ENCODE measurements at regions not wholly inside any gene's neighbourhood (a gene's known extent, or its start where the extent isn't known, plus 50 kb on each side); places are given as distances from the start of the nearest gene placed in this dataset.

- H3K4me3 ChIP-seq (ENCODE audit: low read depth, low read length), result no peak overlapping the region
- no peaks in the 10 kb centered on the region for H3K4me1 ChIP-seq (ENCODE audit: control insufficient read depth, insufficient read depth, low read length, poor library complexity, severe bottlenecking)
- Mint-ChIP-seq H3K36me3 (no peaks in the 10 kb centered on the region), H3K9me3 (peaks cover 0 to 16% (median 7%) of the 10 kb centered on the region in 7 donors), H3K27ac (no peak overlapping the region), H3K4me1 (no peaks in the 10 kb centered on the region), H3K27me3 (no peaks in the 10 kb centered on the region), H3K4me3 (no peak overlapping the region)
- H3K36me3 ChIP-seq (ENCODE audit: control insufficient read depth, insufficient read depth, low read length), result no peaks in the 10 kb centered on the region
- H3K27me3 ChIP-seq (ENCODE audit: control insufficient read depth, insufficient read depth, low read length), result no peaks in the 10 kb centered on the region
- DNase-seq, result no peak
- peaks cover 0 to 3% of the 10 kb centered on the region in 2 experiments for H3K9me3 ChIP-seq (ENCODE audit: control insufficient read depth in 2 of 2, low read length in 2 of 2)
- H3K27ac ChIP-seq (ENCODE audit: insufficient read depth, low read length, poor library complexity, severe bottlenecking), result no peak overlapping the region
- ATAC-seq (ENCODE audit: low read depth in 2 of 2), result no peak
Measured at GRCh38 chr1:238777551-238777950, 608.8 kb upstream of the CHRM3 start.

DNA sequence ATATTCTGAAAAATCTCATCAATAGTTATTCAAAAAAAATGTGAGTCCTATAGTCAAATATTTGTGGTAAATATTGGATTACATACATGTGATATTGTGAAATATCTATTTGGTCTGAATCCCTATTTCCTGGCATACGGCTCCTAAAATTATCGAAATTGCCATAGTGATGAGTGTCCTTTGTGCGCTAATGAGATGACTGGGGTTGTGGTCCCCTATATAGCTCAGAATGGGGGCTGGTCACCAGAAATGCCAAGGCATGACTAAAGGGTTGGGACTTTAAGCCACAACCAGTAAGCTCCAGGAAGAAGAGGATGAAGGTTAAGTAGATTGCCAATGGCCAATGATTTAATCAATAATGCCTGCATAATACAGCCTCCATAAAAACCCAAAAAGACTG is 610.2 kb upstream of the CHRM3 start:
- no peaks in the 10 kb centered on the region for H3K27me3 ChIP-seq (ENCODE audit: control insufficient read depth, insufficient read depth, low read length)
- no peak overlapping the region for H3K27ac ChIP-seq (ENCODE audit: insufficient read depth, low read length, poor library complexity, severe bottlenecking)
- peaks cover 0 to 3% of the 10 kb centered on the region in 2 experiments for H3K9me3 ChIP-seq (ENCODE audit: control insufficient read depth in 2 of 2, low read length in 2 of 2)
- H3K9me3 Mint-ChIP-seq, result peaks cover 0 to 18% (median 5%) of the 10 kb centered on the region in 7 donors
- no peak for ATAC-seq (ENCODE audit: low read depth in 2 of 2)
- no peak overlapping the region for H3K27ac Mint-ChIP-seq
- H3K4me1 ChIP-seq (ENCODE audit: control insufficient read depth, insufficient read depth, low read length, poor library complexity, severe bottlenecking), result no peaks in the 10 kb centered on the region
- no peak overlapping the region for H3K4me3 ChIP-seq (ENCODE audit: low read depth, low read length)
- DNase-seq, result no peak
- no peaks in the 10 kb centered on the region for H3K4me1 Mint-ChIP-seq
- no peak overlapping the region for H3K4me3 Mint-ChIP-seq
- H3K36me3 Mint-ChIP-seq, result no peaks in the 10 kb centered on the region
- H3K27me3 Mint-ChIP-seq, result no peaks in the 10 kb centered on the region
- H3K36me3 ChIP-seq (ENCODE audit: control insufficient read depth, insufficient read depth, low read length), result no peaks in the 10 kb centered on the region

DNA sequence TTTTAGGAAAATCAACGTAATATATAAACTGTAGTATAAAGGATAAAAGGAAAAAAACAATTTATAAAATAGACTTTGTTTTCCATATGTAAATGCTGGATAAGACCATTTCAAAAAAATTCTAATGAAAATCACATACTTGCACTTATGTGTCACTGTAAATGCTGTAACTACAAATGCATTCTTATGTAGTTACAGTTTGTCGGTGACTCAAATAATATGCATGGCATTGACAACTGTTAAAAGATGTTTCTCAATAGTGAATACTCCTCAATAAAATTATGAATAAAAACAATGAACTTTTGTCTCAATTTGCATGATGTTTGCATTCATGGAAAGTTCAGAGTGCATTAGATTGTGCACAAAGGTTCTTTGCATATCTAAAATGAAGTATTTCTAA is 614.0 kb upstream of the CHRM3 start:
- Mint-ChIP-seq H3K4me1 (no peaks in the 10 kb centered on the region), H3K36me3 (no peaks in the 10 kb centered on the region), H3K27ac (no peak overlapping the region), H3K27me3 (no peaks in the 10 kb centered on the region), H3K9me3 (peaks cover 0 to 20% (median 3%) of the 10 kb centered on the region in 7 donors), H3K4me3 (no peak overlapping the region)
- no peak overlapping the region for H3K4me3 ChIP-seq (ENCODE audit: low read depth, low read length)
- no peak overlapping the region for H3K27ac ChIP-seq (ENCODE audit: insufficient read depth, low read length, poor library complexity, severe bottlenecking)
- H3K27me3 ChIP-seq (ENCODE audit: control insufficient read depth, insufficient read depth, low read length), result no peaks in the 10 kb centered on the region
- no peak for DNase-seq
- no peaks in the 10 kb centered on the region for H3K4me1 ChIP-seq (ENCODE audit: control insufficient read depth, insufficient read depth, low read length, poor library complexity, severe bottlenecking)
- ATAC-seq (ENCODE audit: low read depth in 2 of 2), result no peak
- H3K36me3 ChIP-seq (ENCODE audit: control insufficient read depth, insufficient read depth, low read length), result no peaks in the 10 kb centered on the region
- H3K9me3 ChIP-seq (ENCODE audit: control insufficient read depth in 2 of 2, low read length in 2 of 2), result no peaks in the 10 kb centered on the region

DNA sequence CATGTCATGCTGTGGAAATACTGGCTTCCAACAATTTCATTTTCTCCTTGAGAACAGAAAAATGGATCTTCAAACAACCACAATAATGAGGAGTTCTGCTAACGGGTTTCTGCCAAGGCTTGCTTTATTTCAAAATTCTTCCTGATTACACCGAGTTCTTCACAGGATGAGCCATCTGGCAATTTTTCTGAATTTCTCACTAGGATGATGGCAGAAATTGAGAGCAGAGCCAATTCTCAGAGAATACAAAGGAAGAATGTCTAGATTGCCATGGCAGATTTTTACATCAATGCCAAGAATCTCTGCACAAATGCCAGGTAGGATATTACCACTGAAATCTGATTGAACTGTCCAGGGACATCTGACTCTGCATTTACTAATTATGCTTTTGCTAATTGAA is 619.0 kb upstream of the CHRM3 start:
- Mint-ChIP-seq H3K36me3 (no peaks in the 10 kb centered on the region), H3K4me1 (no peaks in the 10 kb centered on the region), H3K9me3 (peaks cover 4 to 35% (median 9%) of the 10 kb centered on the region in 7 donors), H3K4me3 (no peak overlapping the region), H3K27ac (no peak overlapping the region), H3K27me3 (no peaks in the 10 kb centered on the region)
- Histone ChIP-seq H3K4me3 (ENCODE audit: low read depth, low read length) (no peak overlapping the region), H3K27ac (ENCODE audit: insufficient read depth, low read length, poor library complexity, severe bottlenecking) (no peak overlapping the region), H3K27me3 (ENCODE audit: control insufficient read depth, insufficient read depth, low read length) (no peaks in the 10 kb centered on the region), H3K9me3 (ENCODE audit: control insufficient read depth in 2 of 2, low read length in 2 of 2) (peaks cover 0 to 9% of the 10 kb centered on the region in 2 experiments), H3K4me1 (ENCODE audit: control insufficient read depth, insufficient read depth, low read length, poor library complexity, severe bottlenecking) (no peaks in the 10 kb centered on the region), H3K36me3 (ENCODE audit: control insufficient read depth, insufficient read depth, low read length) (no peaks in the 10 kb centered on the region)
- DNase-seq (no peak), ATAC-seq (ENCODE audit: low read depth in 2 of 2) (no peak)

DNA sequence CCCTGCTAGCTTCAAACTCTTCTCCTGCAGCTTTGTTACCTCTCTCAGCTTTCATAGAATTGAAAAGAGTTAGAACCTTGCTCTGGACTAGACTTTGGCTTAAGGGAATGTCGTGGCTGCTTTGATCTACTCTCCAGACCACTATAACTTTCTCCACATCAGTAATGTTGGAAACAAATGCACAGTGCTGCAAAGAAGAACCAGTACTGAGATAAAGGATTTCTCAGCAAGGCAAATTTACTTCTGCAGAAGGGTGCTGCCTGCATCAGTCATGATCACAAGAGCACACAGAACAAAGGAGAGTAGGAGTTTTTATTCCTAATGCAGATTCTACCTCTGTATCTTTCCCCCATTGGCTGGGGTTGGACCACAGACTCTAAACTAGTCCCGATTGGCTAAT is 621.6 kb upstream of the CHRM3 start:
- DNase-seq (no peak), ATAC-seq (ENCODE audit: low read depth in 2 of 2) (no peak)
- Histone ChIP-seq H3K4me1 (ENCODE audit: control insufficient read depth, insufficient read depth, low read length, poor library complexity, severe bottlenecking) (no peaks in the 10 kb centered on the region), H3K27me3 (ENCODE audit: control insufficient read depth, insufficient read depth, low read length) (no peaks in the 10 kb centered on the region), H3K9me3 (ENCODE audit: control insufficient read depth in 2 of 2, low read length in 2 of 2) (peaks cover 0 to 9% of the 10 kb centered on the region in 2 experiments), H3K27ac (ENCODE audit: insufficient read depth, low read length, poor library complexity, severe bottlenecking) (no peak overlapping the region), H3K4me3 (ENCODE audit: low read depth, low read length) (no peak overlapping the region), H3K36me3 (ENCODE audit: control insufficient read depth, insufficient read depth, low read length) (no peaks in the 10 kb centered on the region)
- no peaks in the 10 kb centered on the region for H3K36me3 Mint-ChIP-seq
- no peaks in the 10 kb centered on the region for H3K4me1 Mint-ChIP-seq
- H3K9me3 Mint-ChIP-seq, result peaks cover 0 to 36% (median 7%) of the 10 kb centered on the region in 7 donors
- no peaks in the 10 kb centered on the region for H3K27me3 Mint-ChIP-seq
- no peak overlapping the region for H3K4me3 Mint-ChIP-seq
- no peak overlapping the region for H3K27ac Mint-ChIP-seq

DNA sequence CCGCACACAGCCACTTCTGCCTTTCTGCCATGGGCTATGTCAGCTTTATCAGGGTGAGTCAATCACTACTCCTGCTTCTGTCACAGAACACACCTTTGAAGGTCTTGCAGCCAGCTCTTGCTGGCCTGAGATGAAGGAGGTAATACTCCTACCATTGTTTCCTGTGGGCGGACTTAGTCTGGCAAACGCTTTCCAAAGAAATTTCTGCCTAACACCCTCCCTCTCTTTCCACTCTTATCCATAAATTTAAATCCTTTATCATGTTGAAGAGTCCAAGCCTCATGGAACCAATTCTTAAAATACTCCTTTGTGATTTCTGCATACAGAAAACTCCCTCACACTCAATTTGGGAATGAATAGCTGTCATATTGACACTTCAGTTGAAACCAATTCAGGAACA is 633.1 kb upstream of the CHRM3 start:
- Mint-ChIP-seq H3K4me1 (no peaks in the 10 kb centered on the region), H3K4me3 (no peak overlapping the region), H3K27ac (no peak overlapping the region), H3K27me3 (no peaks in the 10 kb centered on the region), H3K36me3 (no peaks in the 10 kb centered on the region), H3K9me3 (peaks cover 4 to 13% (median 7%) of the 10 kb centered on the region in 7 donors)
- DNase-seq (no peak), ATAC-seq (ENCODE audit: low read depth in 2 of 2) (no peak)
- no peaks in the 10 kb centered on the region for H3K36me3 ChIP-seq (ENCODE audit: control insufficient read depth, insufficient read depth, low read length)
- H3K4me3 ChIP-seq (ENCODE audit: low read depth, low read length), result no peak overlapping the region
- no peaks in the 10 kb centered on the region for H3K27me3 ChIP-seq (ENCODE audit: control insufficient read depth, insufficient read depth, low read length)
- peaks cover 0 to 1% of the 10 kb centered on the region in 2 experiments for H3K9me3 ChIP-seq (ENCODE audit: control insufficient read depth in 2 of 2, low read length in 2 of 2)
- H3K27ac ChIP-seq (ENCODE audit: insufficient read depth, low read length, poor library complexity, severe bottlenecking), result no peak overlapping the region
- H3K4me1 ChIP-seq (ENCODE audit: control insufficient read depth, insufficient read depth, low read length, poor library complexity, severe bottlenecking), result no peaks in the 10 kb centered on the region

- Mint-ChIP-seq H3K4me1 (no peaks in the 10 kb centered on the region), H3K27ac (no peak overlapping the region), H3K36me3 (no peaks in the 10 kb centered on the region), H3K9me3 (peaks cover 3 to 19% (median 7%) of the 10 kb centered on the region in 7 donors), H3K4me3 (no peak overlapping the region), H3K27me3 (no peaks in the 10 kb centered on the region)
- Histone ChIP-seq H3K4me3 (ENCODE audit: low read depth, low read length) (no peak overlapping the region), H3K36me3 (ENCODE audit: control insufficient read depth, insufficient read depth, low read length) (no peaks in the 10 kb centered on the region), H3K27ac (ENCODE audit: insufficient read depth, low read length, poor library complexity, severe bottlenecking) (no peak overlapping the region), H3K9me3 (ENCODE audit: control insufficient read depth in 2 of 2, low read length in 2 of 2) (peaks cover 1 to 5% of the 10 kb centered on the region in 2 experiments), H3K27me3 (ENCODE audit: control insufficient read depth, insufficient read depth, low read length) (no peaks in the 10 kb centered on the region), H3K4me1 (ENCODE audit: control insufficient read depth, insufficient read depth, low read length, poor library complexity, severe bottlenecking) (no peaks in the 10 kb centered on the region)
- no peak for ATAC-seq (ENCODE audit: low read depth in 2 of 2)
- DNase-seq, result no peak
Measured at GRCh38 chr1:238752327-238752726, 634.0 kb upstream of the CHRM3 start.

DNA sequence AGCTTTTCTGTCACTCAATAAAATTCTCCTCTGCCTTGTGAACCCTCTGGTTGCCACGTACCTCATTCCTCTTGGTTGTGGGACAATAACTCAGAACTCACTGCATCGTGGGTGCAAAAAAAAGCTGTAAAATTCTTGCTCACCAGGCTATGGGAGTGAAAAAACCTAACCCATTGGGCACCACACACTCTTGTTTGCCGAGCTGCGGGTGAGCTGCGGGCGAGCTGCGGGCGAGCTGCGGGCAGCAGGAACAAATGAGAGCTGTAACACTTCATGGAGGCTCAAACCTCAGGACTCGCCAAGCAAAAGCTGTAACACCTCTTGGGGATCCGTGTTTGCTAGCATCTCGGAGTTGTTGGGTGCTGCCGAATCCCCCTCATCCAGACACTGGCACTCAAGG is 641.3 kb upstream of the CHRM3 start:
- H3K4me1 Mint-ChIP-seq, result no peaks in the 10 kb centered on the region
- no peak overlapping the region for H3K27ac Mint-ChIP-seq
- Histone ChIP-seq H3K36me3 (ENCODE audit: control insufficient read depth, insufficient read depth, low read length) (no peaks in the 10 kb centered on the region), H3K27me3 (ENCODE audit: control insufficient read depth, insufficient read depth, low read length) (no peaks in the 10 kb centered on the region), H3K9me3 (ENCODE audit: control insufficient read depth in 2 of 2, low read length in 2 of 2) (peaks cover 0 to 15% of the 10 kb centered on the region in 2 experiments), H3K27ac (ENCODE audit: insufficient read depth, low read length, poor library complexity, severe bottlenecking) (no peak overlapping the region), H3K4me3 (ENCODE audit: low read depth, low read length) (no peak overlapping the region), H3K4me1 (ENCODE audit: control insufficient read depth, insufficient read depth, low read length, poor library complexity, severe bottlenecking) (no peaks in the 10 kb centered on the region)
- no peaks in the 10 kb centered on the region for H3K36me3 Mint-ChIP-seq
- peaks cover 3 to 15% (median 6%) of the 10 kb centered on the region in 7 donors for H3K9me3 Mint-ChIP-seq
- DNase-seq (no peak), ATAC-seq (ENCODE audit: low read depth in 2 of 2) (no peak)
- no peaks in the 10 kb centered on the region for H3K27me3 Mint-ChIP-seq
- no peak overlapping the region for H3K4me3 Mint-ChIP-seq

Measured in CD4-positive, CD25-positive, alpha-beta regulatory T cell (primary cell).